ENCODE measurements at regions not wholly inside any gene's neighbourhood (a gene's known extent, or its start where the extent isn't known, plus 50 kb on each side); places are given as distances from the start of the nearest gene placed in this dataset.

DNA sequence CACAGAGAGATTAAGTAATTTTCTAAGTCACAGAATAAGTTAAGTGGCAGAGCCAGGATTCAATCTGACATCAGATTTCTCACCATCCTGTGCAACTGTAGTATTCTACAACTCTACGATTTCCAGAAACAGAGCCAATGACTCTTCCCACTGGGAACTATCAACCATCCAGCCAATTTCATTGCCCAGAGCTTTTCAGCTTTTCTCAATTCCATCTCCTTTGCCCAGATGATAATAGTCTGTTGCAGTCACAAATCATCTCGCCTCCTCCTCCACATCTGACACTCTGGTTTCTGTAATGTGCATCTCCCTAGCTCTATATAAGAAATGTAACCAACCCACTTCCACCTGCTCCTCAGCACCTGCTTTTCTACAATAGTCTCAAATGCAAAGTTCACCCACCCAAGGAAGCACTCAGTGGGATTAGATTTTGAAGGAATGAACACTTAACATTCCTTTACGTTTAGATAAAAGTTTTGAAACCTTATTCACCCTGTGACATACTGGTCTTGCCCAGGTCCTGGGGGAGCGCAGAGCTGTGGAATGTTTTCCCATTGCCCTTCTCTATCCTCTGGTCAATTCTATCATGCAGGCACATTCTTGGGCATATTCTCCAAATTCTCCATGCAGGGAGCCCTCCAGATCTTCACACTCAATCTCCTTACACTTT lies 167.8 kb upstream of the ASIC2 start (continued):
- TF ChIP-seq, protein P1, sequence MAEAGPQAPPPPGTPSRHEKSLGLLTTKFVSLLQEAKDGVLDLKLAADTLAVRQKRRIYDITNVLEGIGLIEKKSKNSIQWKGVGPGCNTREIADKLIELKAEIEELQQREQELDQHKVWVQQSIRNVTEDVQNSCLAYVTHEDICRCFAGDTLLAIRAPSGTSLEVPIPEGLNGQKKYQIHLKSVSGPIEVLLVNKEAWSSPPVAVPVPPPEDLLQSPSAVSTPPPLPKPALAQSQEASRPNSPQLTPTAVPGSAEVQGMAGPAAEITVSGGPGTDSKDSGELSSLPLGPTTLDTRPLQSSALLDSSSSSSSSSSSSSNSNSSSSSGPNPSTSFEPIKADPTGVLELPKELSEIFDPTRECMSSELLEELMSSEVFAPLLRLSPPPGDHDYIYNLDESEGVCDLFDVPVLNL (IDR thresholded peaks at IDR 0.05; ENCODE audit: low read depth, low read length), result no peak
- TF ChIP-seq POLR2AphosphoS5 (IDR thresholded peaks at IDR 0.05; ENCODE audit: low read length), result no peak
- TF ChIP-seq ZNF384 (IDR thresholded peaks at IDR 0.05; ENCODE audit: borderline replicate concordance, low read depth, low read length), result no peak
- no peak for TF ChIP-seq BRCA1 (IDR thresholded peaks at IDR 0.05; ENCODE audit: low read depth, low read length)
- no peak for TF ChIP-seq CEBPB (IDR thresholded peaks at IDR 0.05; ENCODE audit: borderline replicate concordance in 1 of 2, low read depth in 2 of 2, low read length in 2 of 2)
- TF ChIP-seq, protein P2, sequence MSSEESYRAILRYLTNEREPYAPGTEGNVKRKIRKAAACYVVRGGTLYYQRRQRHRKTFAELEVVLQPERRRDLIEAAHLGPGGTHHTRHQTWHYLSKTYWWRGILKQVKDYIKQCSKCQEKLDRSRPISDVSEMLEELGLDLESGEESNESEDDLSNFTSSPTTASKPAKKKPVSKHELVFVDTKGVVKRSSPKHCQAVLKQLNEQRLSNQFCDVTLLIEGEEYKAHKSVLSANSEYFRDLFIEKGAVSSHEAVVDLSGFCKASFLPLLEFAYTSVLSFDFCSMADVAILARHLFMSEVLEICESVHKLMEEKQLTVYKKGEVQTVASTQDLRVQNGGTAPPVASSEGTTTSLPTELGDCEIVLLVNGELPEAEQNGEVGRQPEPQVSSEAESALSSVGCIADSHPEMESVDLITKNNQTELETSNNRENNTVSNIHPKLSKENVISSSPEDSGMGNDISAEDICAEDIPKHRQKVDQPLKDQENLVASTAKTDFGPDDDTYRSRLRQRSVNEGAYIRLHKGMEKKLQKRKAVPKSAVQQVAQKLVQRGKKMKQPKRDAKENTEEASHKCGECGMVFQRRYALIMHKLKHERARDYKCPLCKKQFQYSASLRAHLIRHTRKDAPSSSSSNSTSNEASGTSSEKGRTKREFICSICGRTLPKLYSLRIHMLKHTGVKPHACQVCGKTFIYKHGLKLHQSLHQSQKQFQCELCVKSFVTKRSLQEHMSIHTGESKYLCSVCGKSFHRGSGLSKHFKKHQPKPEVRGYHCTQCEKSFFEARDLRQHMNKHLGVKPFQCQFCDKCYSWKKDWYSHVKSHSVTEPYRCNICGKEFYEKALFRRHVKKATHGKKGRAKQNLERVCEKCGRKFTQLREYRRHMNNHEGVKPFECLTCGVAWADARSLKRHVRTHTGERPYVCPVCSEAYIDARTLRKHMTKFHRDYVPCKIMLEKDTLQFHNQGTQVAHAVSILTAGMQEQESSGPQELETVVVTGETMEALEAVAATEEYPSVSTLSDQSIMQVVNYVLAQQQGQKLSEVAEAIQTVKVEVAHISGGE (CRISPR knock-in tag; IDR thresholded peaks at IDR 0.05), result no peak
- TF ChIP-seq, protein P3, sequence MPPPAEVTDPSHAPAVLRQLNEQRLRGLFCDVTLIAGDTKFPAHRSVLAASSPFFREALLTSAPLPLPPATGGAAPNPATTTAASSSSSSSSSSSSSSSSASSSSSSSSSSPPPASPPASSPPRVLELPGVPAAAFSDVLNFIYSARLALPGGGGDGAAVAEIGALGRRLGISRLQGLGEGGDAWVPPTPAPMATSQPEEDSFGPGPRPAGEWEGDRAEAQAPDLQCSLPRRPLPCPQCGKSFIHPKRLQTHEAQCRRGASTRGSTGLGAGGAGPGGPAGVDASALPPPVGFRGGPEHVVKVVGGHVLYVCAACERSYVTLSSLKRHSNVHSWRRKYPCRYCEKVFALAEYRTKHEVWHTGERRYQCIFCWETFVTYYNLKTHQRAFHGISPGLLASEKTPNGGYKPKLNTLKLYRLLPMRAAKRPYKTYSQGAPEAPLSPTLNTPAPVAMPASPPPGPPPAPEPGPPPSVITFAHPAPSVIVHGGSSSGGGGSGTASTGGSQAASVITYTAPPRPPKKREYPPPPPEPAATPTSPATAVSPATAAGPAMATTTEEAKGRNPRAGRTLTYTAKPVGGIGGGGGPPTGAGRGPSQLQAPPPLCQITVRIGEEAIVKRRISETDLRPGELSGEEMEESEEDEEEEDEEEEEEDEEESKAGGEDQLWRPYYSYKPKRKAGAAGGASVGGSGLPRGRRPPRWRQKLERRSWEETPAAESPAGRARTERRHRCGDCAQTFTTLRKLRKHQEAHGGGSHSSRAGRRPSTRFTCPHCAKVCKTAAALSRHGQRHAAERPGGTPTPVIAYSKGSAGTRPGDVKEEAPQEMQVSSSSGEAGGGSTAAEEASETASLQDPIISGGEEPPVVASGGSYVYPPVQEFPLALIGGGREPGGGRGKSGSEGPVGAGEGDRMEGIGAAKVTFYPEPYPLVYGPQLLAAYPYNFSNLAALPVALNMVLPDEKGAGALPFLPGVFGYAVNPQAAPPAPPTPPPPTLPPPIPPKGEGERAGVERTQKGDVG (CRISPR knock-in tag; IDR thresholded peaks at IDR 0.05), result no peak
- TF ChIP-seq, protein P4, sequence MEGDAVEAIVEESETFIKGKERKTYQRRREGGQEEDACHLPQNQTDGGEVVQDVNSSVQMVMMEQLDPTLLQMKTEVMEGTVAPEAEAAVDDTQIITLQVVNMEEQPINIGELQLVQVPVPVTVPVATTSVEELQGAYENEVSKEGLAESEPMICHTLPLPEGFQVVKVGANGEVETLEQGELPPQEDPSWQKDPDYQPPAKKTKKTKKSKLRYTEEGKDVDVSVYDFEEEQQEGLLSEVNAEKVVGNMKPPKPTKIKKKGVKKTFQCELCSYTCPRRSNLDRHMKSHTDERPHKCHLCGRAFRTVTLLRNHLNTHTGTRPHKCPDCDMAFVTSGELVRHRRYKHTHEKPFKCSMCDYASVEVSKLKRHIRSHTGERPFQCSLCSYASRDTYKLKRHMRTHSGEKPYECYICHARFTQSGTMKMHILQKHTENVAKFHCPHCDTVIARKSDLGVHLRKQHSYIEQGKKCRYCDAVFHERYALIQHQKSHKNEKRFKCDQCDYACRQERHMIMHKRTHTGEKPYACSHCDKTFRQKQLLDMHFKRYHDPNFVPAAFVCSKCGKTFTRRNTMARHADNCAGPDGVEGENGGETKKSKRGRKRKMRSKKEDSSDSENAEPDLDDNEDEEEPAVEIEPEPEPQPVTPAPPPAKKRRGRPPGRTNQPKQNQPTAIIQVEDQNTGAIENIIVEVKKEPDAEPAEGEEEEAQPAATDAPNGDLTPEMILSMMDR (IDR thresholded peaks at IDR 0.05 in 2 of 3, conservative IDR thresholded peaks at IDR 0.05 in 1 of 3; ENCODE audit: control insufficient read depth in 2 of 3, extremely low read depth in 1 of 3, insufficient read depth in 1 of 3, low read depth in 3 of 3, low read length in 3 of 3), result no peak

Measured in GM12878 (cell line).